Left renal cortex interstitium (tissue), 4 donors: ENCODE measurements at regions not wholly inside any gene's neighbourhood (a gene's known extent, or its start where the extent isn't known, plus 50 kb on each side); places are given as distances from the start of the nearest gene placed in this dataset.

Experiments used
- DNase-seq, 4 donors: peaks; one replicate each; pipeline ENCODE4 v3.0.0-alpha.2; 2013; ENCODE audit warnings: low read depth in 4 of 4, low spot score in 2 of 4, missing footprints in 1 of 4

- DNase-seq, result no peak
Measured at GRCh38 chr3:182729903-182730674, 63.2 kb upstream of the ATP11B start.

GRCh38 chr3:182730675-182731042, 62.6 kb upstream of the ATP11B start:
- DNase-seq, result no peak

- DNase-seq, result no peak
Measured at GRCh38 chr3:182731764-182732163, 61.5 kb upstream of the ATP11B start.

- DNase-seq, result no peak
Measured at GRCh38 chr3:182732232-182733015, 60.9 kb upstream of the ATP11B start.

- DNase-seq, result no peak
Measured at GRCh38 chr3:182735672-182736071, 57.6 kb upstream of the ATP11B start.

GRCh38 chr3:182737825-182738224, 55.5 kb upstream of the ATP11B start:
- DNase-seq, result no peak

GRCh38 chr3:182738583-182739411, 54.5 kb upstream of the ATP11B start:
- no peak for DNase-seq

- peak in 2 of 4 donors; percentile 48 to 60 for DNase-seq
Measured at GRCh38 chr3:182739619-182740018, 53.7 kb upstream of the ATP11B start.

- no peak for DNase-seq
Measured at GRCh38 chr3:182740710-182741109, 52.6 kb upstream of the ATP11B start.

GRCh38 chr3:182741214-182741613, 52.1 kb upstream of the ATP11B start:
- no peak for DNase-seq
